ENCODE measurements at regions not wholly inside any gene's neighbourhood (a gene's known extent, or its start where the extent isn't known, plus 50 kb on each side); places are given as distances from the start of the nearest gene placed in this dataset.

GRCh38 chr6:9515633-9516606, 899.0 kb downstream of the TFAP2A start:
- H3K27me3 ChIP-seq, result no peaks in the 10 kb centered on the region
- no peak overlapping the region for H3K4me3 ChIP-seq
- intact Hi-C loops (cut with DNase I), result no loop called here
- no peak overlapping the region for H3K27ac ChIP-seq
- H3K9me3 ChIP-seq, result no peaks in the 10 kb centered on the region
- no peak for DNase-seq (ENCODE audit: extremely low spot score in 2 of 2)
- no peaks in the 10 kb centered on the region for H3K4me1 ChIP-seq
- TF ChIP-seq, protein P1, sequence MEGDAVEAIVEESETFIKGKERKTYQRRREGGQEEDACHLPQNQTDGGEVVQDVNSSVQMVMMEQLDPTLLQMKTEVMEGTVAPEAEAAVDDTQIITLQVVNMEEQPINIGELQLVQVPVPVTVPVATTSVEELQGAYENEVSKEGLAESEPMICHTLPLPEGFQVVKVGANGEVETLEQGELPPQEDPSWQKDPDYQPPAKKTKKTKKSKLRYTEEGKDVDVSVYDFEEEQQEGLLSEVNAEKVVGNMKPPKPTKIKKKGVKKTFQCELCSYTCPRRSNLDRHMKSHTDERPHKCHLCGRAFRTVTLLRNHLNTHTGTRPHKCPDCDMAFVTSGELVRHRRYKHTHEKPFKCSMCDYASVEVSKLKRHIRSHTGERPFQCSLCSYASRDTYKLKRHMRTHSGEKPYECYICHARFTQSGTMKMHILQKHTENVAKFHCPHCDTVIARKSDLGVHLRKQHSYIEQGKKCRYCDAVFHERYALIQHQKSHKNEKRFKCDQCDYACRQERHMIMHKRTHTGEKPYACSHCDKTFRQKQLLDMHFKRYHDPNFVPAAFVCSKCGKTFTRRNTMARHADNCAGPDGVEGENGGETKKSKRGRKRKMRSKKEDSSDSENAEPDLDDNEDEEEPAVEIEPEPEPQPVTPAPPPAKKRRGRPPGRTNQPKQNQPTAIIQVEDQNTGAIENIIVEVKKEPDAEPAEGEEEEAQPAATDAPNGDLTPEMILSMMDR (IDR thresholded peaks at IDR 0.05), result no peak
- TF ChIP-seq POLR2AphosphoS5 (IDR thresholded peaks at IDR 0.05; ENCODE audit: insufficient read depth in 1 of 2, low read depth in 1 of 2) (no peak), POLR2A (IDR thresholded peaks at IDR 0.05) (no peak)
- no peaks in the 10 kb centered on the region for H3K36me3 ChIP-seq

GRCh38 chr6:9514146-9514545, 900.7 kb downstream of the TFAP2A start:
- H3K4me3 ChIP-seq, result no peak overlapping the region
- TF ChIP-seq POLR2A (IDR thresholded peaks at IDR 0.05) (no peak), POLR2AphosphoS5 (IDR thresholded peaks at IDR 0.05; ENCODE audit: insufficient read depth in 1 of 2, low read depth in 1 of 2) (no peak)
- TF ChIP-seq, protein P1 (IDR thresholded peaks at IDR 0.05), result no peak
- intact Hi-C loops (cut with DNase I), result no loop called here
- H3K36me3 ChIP-seq, result no peaks in the 10 kb centered on the region
- no peak overlapping the region for H3K27ac ChIP-seq
- H3K9me3 ChIP-seq, result no peaks in the 10 kb centered on the region
- no peaks in the 10 kb centered on the region for H3K4me1 ChIP-seq
- DNase-seq (ENCODE audit: extremely low spot score in 2 of 2), result no peak
- no peaks in the 10 kb centered on the region for H3K27me3 ChIP-seq

DNA sequence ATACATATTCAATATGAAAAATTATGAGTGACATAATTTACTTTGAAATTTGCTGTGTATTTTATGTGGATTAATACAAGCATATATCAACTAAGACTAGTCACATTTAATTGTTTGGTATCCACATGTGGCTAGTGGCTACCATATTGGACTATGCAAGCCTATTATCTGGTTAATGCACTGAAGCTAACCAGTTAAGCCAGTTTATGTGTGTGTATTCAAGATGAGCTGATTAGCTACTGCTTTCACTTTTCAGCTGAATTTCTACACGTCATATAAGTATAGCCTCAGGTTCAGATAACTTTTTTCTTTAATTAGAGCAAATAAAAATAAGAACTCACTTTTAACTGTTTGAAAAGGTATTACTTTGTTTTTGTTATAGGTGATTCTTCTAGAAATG, 903.7 kb downstream of the TFAP2A start:
- DNase-seq (ENCODE audit: extremely low spot score in 2 of 2), result no peak
- TF ChIP-seq POLR2AphosphoS5 (IDR thresholded peaks at IDR 0.05; ENCODE audit: insufficient read depth in 1 of 2, low read depth in 1 of 2) (no peak), POLR2A (IDR thresholded peaks at IDR 0.05) (no peak)
- TF ChIP-seq, protein P1 (IDR thresholded peaks at IDR 0.05), result no peak
- no peak overlapping the region for H3K4me3 ChIP-seq
- no peaks in the 10 kb centered on the region for H3K9me3 ChIP-seq
- intact Hi-C loops (cut with DNase I), result no loop called here
- H3K27me3 ChIP-seq, result no peaks in the 10 kb centered on the region
- H3K36me3 ChIP-seq, result no peaks in the 10 kb centered on the region
- no peak overlapping the region for H3K27ac ChIP-seq
- H3K4me1 ChIP-seq, result no peaks in the 10 kb centered on the region

GRCh38 chr6:9507136-9507895, 907.6 kb downstream of the TFAP2A start:
- intact Hi-C loops (cut with DNase I), result no loop called here
- DNase-seq (ENCODE audit: extremely low spot score in 2 of 2), result no peak
- TF ChIP-seq POLR2A (IDR thresholded peaks at IDR 0.05) (no peak), POLR2AphosphoS5 (IDR thresholded peaks at IDR 0.05; ENCODE audit: insufficient read depth in 1 of 2, low read depth in 1 of 2) (no peak)
- TF ChIP-seq, protein P1 (IDR thresholded peaks at IDR 0.05), result no peak

More at GRCh38 chr6:9507136-9507895, 907.6 kb downstream of the TFAP2A start:
- Histone ChIP-seq H3K4me3 (no peak overlapping the region), H3K36me3 (no peaks in the 10 kb centered on the region), H3K4me1 (peaks cover 3% of the 10 kb centered on the region), H3K27me3 (no peaks in the 10 kb centered on the region), H3K9me3 (no peaks in the 10 kb centered on the region), H3K27ac (no peak overlapping the region)

Measured in vagina (tissue), 2 donors.